Astrocyte (in vitro differentiated cells and primary cell): ENCODE measurements at regions not wholly inside any gene's neighbourhood (a gene's known extent, or its start where the extent isn't known, plus 50 kb on each side); places are given as distances from the start of the nearest gene placed in this dataset.

ENCODE experiments used
- DNase-seq: peaks from one replicate; pipeline ENCODE4 v3.0.0-alpha.2; 2010; ENCODE audit warnings: low read depth
- FAIRE-seq: peaks from 2 replicates; lab custom pipeline; 2011; peaks lifted over from hg19 to GRCh38; lab: Jason Lieb, UNC
- H2AFZ ChIP-seq: 2 replicates; pipeline ENCODE4 v1.6.0; 2012; ENCODE audit warnings: low read depth, low read length, inconsistent platforms
- H3K27ac ChIP-seq: 2 replicates; pipeline ENCODE4 v1.5.1; 2011; ENCODE audit warnings: low read depth, low read length, inconsistent platforms
- H3K27me3 ChIP-seq: 2 replicates; pipeline ENCODE4 v1.6.0; 2011; ENCODE audit warnings: low read length, inconsistent platforms; ENCODE audit not compliant: insufficient read depth
- H3K36me3 ChIP-seq: 2 replicates; pipeline ENCODE4 v1.5.1; 2011; ENCODE audit warnings: low read length, inconsistent platforms; ENCODE audit not compliant: insufficient read depth
- H3K4me1 ChIP-seq: 2 replicates; pipeline ENCODE4 v1.5.1; 2011; ENCODE audit warnings: low read length, inconsistent platforms; ENCODE audit not compliant: insufficient read depth
- H3K4me2 ChIP-seq: 2 replicates; pipeline ENCODE4 v1.6.0; 2012; ENCODE audit warnings: low read length, inconsistent platforms
- H3K4me3 ChIP-seq: 2 replicates; pipeline ENCODE4 v1.5.1; 2011; ENCODE audit warnings: low read depth, mild to moderate bottlenecking, low read length, inconsistent platforms; ENCODE audit not compliant: insufficient read depth
- H3K79me2 ChIP-seq: 2 replicates; pipeline ENCODE4 v1.6.0; 2012; ENCODE audit warnings: mild to moderate bottlenecking, low read length, inconsistent platforms; ENCODE audit not compliant: insufficient read depth
- H3K9ac ChIP-seq: 2 replicates; pipeline ENCODE4 v1.6.0; 2012; ENCODE audit warnings: mild to moderate bottlenecking, low read length, inconsistent platforms
- H3K9me3 ChIP-seq: 2 replicates; pipeline ENCODE4 v1.5.1; 2012; ENCODE audit warnings: low read depth, mild to moderate bottlenecking, low read length, inconsistent platforms; ENCODE audit not compliant: insufficient read depth
- H4K20me1 ChIP-seq: 2 replicates; pipeline ENCODE4 v1.6.0; 2012; ENCODE audit warnings: low read length, inconsistent platforms; ENCODE audit not compliant: insufficient read depth
- H3K27ac Mint-ChIP-seq: one replicate; pipeline ENCODE4 v1.8.0; 2021; ENCODE audit warnings: mild to moderate bottlenecking, mixed read lengths; ENCODE audit not compliant: unreplicated experiment
- H3K27me3 Mint-ChIP-seq: one replicate; pipeline ENCODE4 v1.8.0; 2021; ENCODE audit warnings: low read depth, mixed read lengths; ENCODE audit not compliant: unreplicated experiment
- H3K36me3 Mint-ChIP-seq: one replicate; pipeline ENCODE4 v1.8.0; 2021; ENCODE audit warnings: low read depth, mixed read lengths; ENCODE audit not compliant: unreplicated experiment
- H3K4me1 Mint-ChIP-seq: one replicate; pipeline ENCODE4 v1.8.0; 2021; ENCODE audit warnings: low read depth, mixed read lengths; ENCODE audit not compliant: unreplicated experiment
- H3K4me3 Mint-ChIP-seq: one replicate; pipeline ENCODE4 v1.8.0; 2021; ENCODE audit warnings: mild to moderate bottlenecking, moderate library complexity, mixed read lengths; ENCODE audit not compliant: unreplicated experiment
- H3K9me3 Mint-ChIP-seq: one replicate; pipeline ENCODE4 v1.8.0; 2021; ENCODE audit warnings: mild to moderate bottlenecking, mixed read lengths; ENCODE audit not compliant: unreplicated experiment
- EZH2 ChIP-seq: IDR thresholded peaks from 2 replicates; pipeline ENCODE4 v1.6.1; 2012; ENCODE audit warnings: mild to moderate bottlenecking, low read length, inconsistent platforms; ENCODE audit not compliant: insufficient read depth
- TF ChIP-seq, protein P1 (sequence below): IDR thresholded peaks from 2 replicates; pipeline ENCODE4 v1.5.1; 2011; ENCODE audit warnings: low read depth, mild to moderate bottlenecking, inconsistent platforms, low read length, moderate library complexity; ENCODE audit not compliant: insufficient read depth

DNA sequence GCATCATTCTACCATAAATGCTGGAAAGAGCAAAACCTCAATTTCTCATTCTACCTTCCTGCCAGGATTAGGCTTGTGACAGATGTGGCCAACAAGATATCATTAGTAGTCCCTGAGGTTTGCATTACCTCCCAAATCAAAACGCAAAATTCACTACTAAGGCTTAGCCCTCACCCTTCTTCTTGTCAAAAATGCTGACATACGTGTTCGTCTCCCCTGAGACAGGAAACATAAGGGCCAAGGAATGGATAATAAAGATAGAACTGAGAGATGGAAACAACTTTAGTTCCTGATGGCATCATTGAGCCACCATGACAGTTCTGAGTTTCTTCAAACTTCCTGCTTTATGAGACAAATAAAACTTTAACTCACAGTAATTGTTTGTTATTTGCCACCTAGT, 642.1 kb downstream of the NOVA1 start:
- no peaks in the 10 kb centered on the region for H3K9me3 Mint-ChIP-seq
- no peaks in the 10 kb centered on the region for H3K27me3 Mint-ChIP-seq

DNA sequence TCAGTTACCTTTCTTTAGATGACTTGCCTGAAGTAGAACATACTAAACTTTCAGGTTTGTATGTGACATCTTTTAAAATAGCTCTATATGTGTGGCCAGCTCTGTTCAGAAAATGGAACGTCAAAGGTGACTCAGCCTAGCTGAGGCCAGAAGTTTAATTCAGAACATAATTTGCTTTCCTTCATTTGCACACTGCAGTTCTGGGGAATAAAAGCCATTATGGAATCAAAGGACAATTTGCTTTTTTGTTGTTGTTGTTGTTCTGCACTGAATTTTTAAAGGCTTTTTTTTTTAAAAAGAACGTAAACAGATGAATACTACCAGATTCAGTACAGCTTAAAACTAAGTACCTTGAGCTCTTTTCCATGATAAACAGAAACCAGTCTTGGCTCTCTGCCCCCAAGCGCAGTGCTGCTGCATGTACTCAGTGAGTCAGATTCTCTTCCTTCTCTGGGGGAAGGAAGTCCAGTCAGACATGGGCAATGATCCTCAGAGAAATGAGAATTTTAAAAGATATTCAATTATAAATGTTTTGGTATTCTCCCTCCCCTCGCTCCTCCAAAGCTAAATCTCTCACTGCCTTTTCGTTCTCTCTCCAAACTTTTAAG, 644.2 kb downstream of the NOVA1 start:
- no peak overlapping the region for H3K4me3 ChIP-seq
- H3K27me3 ChIP-seq: no peaks in the 10 kb centered on the region
- peak overlapping the region; percentile 8 for H2AFZ ChIP-seq
- H3K79me2 ChIP-seq: no peaks in the 10 kb centered on the region
- TF ChIP-seq, protein P1, sequence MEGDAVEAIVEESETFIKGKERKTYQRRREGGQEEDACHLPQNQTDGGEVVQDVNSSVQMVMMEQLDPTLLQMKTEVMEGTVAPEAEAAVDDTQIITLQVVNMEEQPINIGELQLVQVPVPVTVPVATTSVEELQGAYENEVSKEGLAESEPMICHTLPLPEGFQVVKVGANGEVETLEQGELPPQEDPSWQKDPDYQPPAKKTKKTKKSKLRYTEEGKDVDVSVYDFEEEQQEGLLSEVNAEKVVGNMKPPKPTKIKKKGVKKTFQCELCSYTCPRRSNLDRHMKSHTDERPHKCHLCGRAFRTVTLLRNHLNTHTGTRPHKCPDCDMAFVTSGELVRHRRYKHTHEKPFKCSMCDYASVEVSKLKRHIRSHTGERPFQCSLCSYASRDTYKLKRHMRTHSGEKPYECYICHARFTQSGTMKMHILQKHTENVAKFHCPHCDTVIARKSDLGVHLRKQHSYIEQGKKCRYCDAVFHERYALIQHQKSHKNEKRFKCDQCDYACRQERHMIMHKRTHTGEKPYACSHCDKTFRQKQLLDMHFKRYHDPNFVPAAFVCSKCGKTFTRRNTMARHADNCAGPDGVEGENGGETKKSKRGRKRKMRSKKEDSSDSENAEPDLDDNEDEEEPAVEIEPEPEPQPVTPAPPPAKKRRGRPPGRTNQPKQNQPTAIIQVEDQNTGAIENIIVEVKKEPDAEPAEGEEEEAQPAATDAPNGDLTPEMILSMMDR: no peak
- no peak for TF ChIP-seq EZH2
- FAIRE-seq (no peak), DNase-seq (peak; percentile 67)
- no peak overlapping the region for H3K9ac ChIP-seq
- peaks cover 4% of the 10 kb centered on the region for H3K4me1 Mint-ChIP-seq
- peaks cover 2% of the 10 kb centered on the region for H3K4me1 ChIP-seq
- no peaks in the 10 kb centered on the region for H3K9me3 Mint-ChIP-seq
- H3K27ac Mint-ChIP-seq: no peak overlapping the region
- H3K9me3 ChIP-seq: no peaks in the 10 kb centered on the region
- no peak overlapping the region for H3K27ac ChIP-seq
- no peaks in the 10 kb centered on the region for H3K36me3 Mint-ChIP-seq
- no peaks in the 10 kb centered on the region for H3K27me3 Mint-ChIP-seq
- H4K20me1 ChIP-seq: no peaks in the 10 kb centered on the region
- H3K4me3 Mint-ChIP-seq: no peak overlapping the region
- H3K4me2 ChIP-seq: peak overlapping the region; percentile 67
- no peaks in the 10 kb centered on the region for H3K36me3 ChIP-seq

More for the DNA sequence above, 642.1 kb downstream of the NOVA1 start:
- no peaks in the 10 kb centered on the region for H3K79me2 ChIP-seq
- Mint-ChIP-seq H3K27ac (no peak overlapping the region), H3K4me1 (peaks cover 4% of the 10 kb centered on the region), H3K4me3 (no peak overlapping the region), H3K36me3 (no peaks in the 10 kb centered on the region)
- H3K27ac ChIP-seq: no peak overlapping the region
- H3K4me2 ChIP-seq: no peak overlapping the region
- H2AFZ ChIP-seq: no peak overlapping the region
- H3K27me3 ChIP-seq: no peaks in the 10 kb centered on the region
- FAIRE-seq (no peak), DNase-seq (no peak)
- no peaks in the 10 kb centered on the region for H3K36me3 ChIP-seq
- TF ChIP-seq EZH2: no peak
- TF ChIP-seq, protein P1: no peak
- no peaks in the 10 kb centered on the region for H4K20me1 ChIP-seq
- H3K9ac ChIP-seq: no peak overlapping the region
- H3K4me3 ChIP-seq: no peak overlapping the region
- H3K9me3 ChIP-seq: no peaks in the 10 kb centered on the region
- peaks cover 2% of the 10 kb centered on the region for H3K4me1 ChIP-seq

DNA sequence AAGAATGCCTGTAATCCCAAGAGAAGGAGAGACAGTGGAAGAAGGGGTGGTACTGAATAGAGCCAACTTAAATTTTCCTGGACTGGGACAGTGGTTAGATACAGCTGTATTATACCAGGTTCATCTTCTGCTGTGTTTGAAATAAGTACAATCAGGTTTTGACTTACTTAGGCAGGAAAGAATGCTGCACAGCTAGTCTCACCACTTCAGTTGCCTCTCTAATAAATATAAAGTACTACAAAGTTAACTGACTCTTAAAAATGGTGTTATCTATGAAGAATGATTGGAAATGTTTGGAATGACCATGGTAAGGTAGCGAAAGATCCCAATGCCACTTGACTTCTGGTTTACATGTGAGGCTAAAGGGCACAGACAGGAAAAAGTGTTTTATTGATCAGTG, 652.1 kb downstream of the NOVA1 start:
- H3K36me3 Mint-ChIP-seq: no peaks in the 10 kb centered on the region
- H3K4me1 Mint-ChIP-seq: no peaks in the 10 kb centered on the region
- H3K27me3 ChIP-seq: no peaks in the 10 kb centered on the region
- no peak overlapping the region for H2AFZ ChIP-seq
- no peak overlapping the region for H3K9ac ChIP-seq
- H4K20me1 ChIP-seq: no peaks in the 10 kb centered on the region
- H3K27me3 Mint-ChIP-seq: peaks cover 3% of the 10 kb centered on the region
- no peak overlapping the region for H3K4me2 ChIP-seq
- no peak for FAIRE-seq
- no peaks in the 10 kb centered on the region for H3K36me3 ChIP-seq
- TF ChIP-seq, protein P1: no peak
- no peak for TF ChIP-seq EZH2
- H3K27ac Mint-ChIP-seq: no peak overlapping the region
- no peaks in the 10 kb centered on the region for H3K9me3 ChIP-seq
- no peak overlapping the region for H3K4me3 Mint-ChIP-seq
- no peaks in the 10 kb centered on the region for H3K9me3 Mint-ChIP-seq
- no peak overlapping the region for H3K27ac ChIP-seq
- H3K4me1 ChIP-seq: no peaks in the 10 kb centered on the region
- DNase-seq: no peak
- no peaks in the 10 kb centered on the region for H3K79me2 ChIP-seq
- H3K4me3 ChIP-seq: no peak overlapping the region
